IMR-90 (cell line): ENCODE measurements at regions not wholly inside any gene's neighbourhood (a gene's known extent, or its start where the extent isn't known, plus 50 kb on each side); places are given as distances from the start of the nearest gene placed in this dataset.

ENCODE experiments used
- ATAC-seq: fragments of 200-7000 bp; cut with Tn5 transposase; 2 replicates; pipeline ENCODE4 v1.9.1; 2020; ENCODE audit warnings: low read depth, mild to moderate bottlenecking, moderate library complexity
- BruUV-seq: library from RNA; stranded (reverse); fragments of 400-500 nt; replicated peaks from 2 replicates; lab custom pipeline; 2021; lab: Mats Ljungman, UMichigan
- CTCF ChIA-PET: fragments of 300-600 bp; formaldehyde crosslinking; extraction: SDS; loops from one replicate; lab custom pipeline; 2021; ENCODE audit warnings: antibody characterized with exemption; lab: Yijun Ruan, JAX
- POLR2A ChIA-PET: fragments of 300-600 bp; sonication (Branson Sonifier 250); formaldehyde crosslinking; loops from one replicate; lab custom pipeline; 2022; ENCODE audit warnings: antibody characterized with exemption; ENCODE audit not compliant: unreplicated experiment; lab: Charles Lee
- DNase-seq: peaks from one replicate; pipeline ENCODE4 v3.0.0; 2013
- H2AFZ ChIP-seq: replicated peaks from 2 replicates; pipeline ENCODE3; 2013; ENCODE audit warnings: low read length, mild to moderate bottlenecking; ENCODE audit not compliant: poor library complexity
- H2AK5ac ChIP-seq: 2 replicates; pipeline ENCODE4 v1.6.1; 2013; ENCODE audit warnings: low read depth, low read length, inconsistent platforms
- H2AK9ac ChIP-seq: replicated peaks from 2 replicates; pipeline ENCODE3; 2013; ENCODE audit warnings: mild to moderate bottlenecking, low read depth, low read length, moderate library complexity; ENCODE audit not compliant: poor library complexity
- H2BK120ac ChIP-seq: 2 replicates; pipeline ENCODE4 v1.6.1; 2013; ENCODE audit warnings: low read depth, low read length, inconsistent platforms
- H2BK15ac ChIP-seq: 3 replicates; pipeline ENCODE4 v1.6.1; 2013; ENCODE audit warnings: low read depth, low read length, inconsistent platforms
- H2BK20ac ChIP-seq: 2 replicates; pipeline ENCODE4 v1.6.1; 2013; ENCODE audit warnings: low read depth, mild to moderate bottlenecking, inconsistent platforms, low read length, moderate library complexity
- H2BK5ac ChIP-seq: 2 replicates; pipeline ENCODE4 v1.6.1; 2013; ENCODE audit warnings: mild to moderate bottlenecking, low read depth, low read length, inconsistent platforms; ENCODE audit not compliant: poor library complexity, severe bottlenecking
- H3K14ac ChIP-seq: replicated peaks from 2 replicates; pipeline ENCODE4 v1.6.1; 2013; ENCODE audit warnings: low read depth, low read length, inconsistent platforms
- H3K18ac ChIP-seq: 2 replicates; pipeline ENCODE4 v1.6.1; 2013; ENCODE audit warnings: low read depth, low read length, control low read depth
- H3K23ac ChIP-seq: 2 replicates; pipeline ENCODE4 v1.6.1; 2013; ENCODE audit warnings: low read depth, low read length, inconsistent platforms
- H3K27ac ChIP-seq: 2 replicates; pipeline ENCODE4 v1.5.1; 2013; ENCODE audit warnings: mild to moderate bottlenecking, control low read depth, low read length; ENCODE audit not compliant: insufficient read depth
- H3K27me3 ChIP-seq: 2 replicates; pipeline ENCODE4 v1.6.1; 2013; ENCODE audit warnings: low read length; ENCODE audit not compliant: control insufficient read depth, insufficient read depth
- H3K36me3 ChIP-seq: 2 replicates; pipeline ENCODE4 v1.6.1; 2013; ENCODE audit warnings: low read length, mixed read lengths; ENCODE audit not compliant: control insufficient read depth, insufficient read depth
- H3K4ac ChIP-seq: 2 replicates; pipeline ENCODE4 v1.6.1; 2013; ENCODE audit warnings: low read depth, low read length, inconsistent platforms
- H3K4me1 ChIP-seq: 2 replicates; pipeline ENCODE4 v1.6.1; 2013; ENCODE audit warnings: low read length, mixed read lengths; ENCODE audit not compliant: control insufficient read depth, insufficient read depth
- H3K4me2 ChIP-seq: 2 replicates; pipeline ENCODE4 v1.6.1; 2013; ENCODE audit warnings: low read depth, mild to moderate bottlenecking, control low read depth, low read length, moderate library complexity
- H3K4me3 ChIP-seq: 2 replicates; pipeline ENCODE4 v1.5.1; 2013; ENCODE audit warnings: low read depth, mild to moderate bottlenecking, control low read depth, low read length, moderate library complexity; ENCODE audit not compliant: insufficient read depth
- H3K56ac ChIP-seq: 2 replicates; pipeline ENCODE4 v1.6.1; 2013; ENCODE audit warnings: low read length, inconsistent platforms; ENCODE audit not compliant: insufficient read depth; ENCODE audit errors: extremely low read depth
- H3K79me1 ChIP-seq, 2 experiments: 2 replicates each; pipeline ENCODE4 v1.6.1; 2013; ENCODE audit warnings: low read length in 2 of 2, inconsistent platforms in 1 of 2, low read depth in 1 of 2
- H3K9ac ChIP-seq: 2 replicates; pipeline ENCODE4 v1.6.1; 2013; ENCODE audit warnings: low read depth, low read length, control low read depth
- H3K9me1 ChIP-seq: 2 replicates; pipeline ENCODE4 v1.6.1; 2013; ENCODE audit warnings: low read length, inconsistent platforms; ENCODE audit not compliant: insufficient read depth
- H3K9me3 ChIP-seq: 2 replicates; pipeline ENCODE4 v1.6.1; 2013; ENCODE audit warnings: low read length; ENCODE audit not compliant: control insufficient read depth, insufficient read depth
- H4K20me1 ChIP-seq: 2 replicates; pipeline ENCODE4 v1.6.1; 2013; ENCODE audit warnings: low read length, inconsistent platforms; ENCODE audit not compliant: insufficient read depth
- H4K5ac ChIP-seq: 2 replicates; pipeline ENCODE4 v1.6.1; 2013; ENCODE audit warnings: mild to moderate bottlenecking, low read depth, low read length, control low read depth
- H4K8ac ChIP-seq, 2 experiments: 2 replicates each; pipeline ENCODE4 v1.6.1; 2013; ENCODE audit warnings: low read depth in 2 of 2, low read length in 2 of 2, control low read depth in 1 of 2, inconsistent platforms in 1 of 2
- H4K91ac ChIP-seq: 2 replicates; pipeline ENCODE4 v1.6.1; 2013; ENCODE audit warnings: low read depth, low read length, inconsistent platforms; ENCODE audit not compliant: insufficient read depth
- BHLHE40 ChIP-seq: fragments of 150-350 bp; IDR thresholded peaks from 2 replicates; pipeline ENCODE4 v1.6.1; 2016; ENCODE audit warnings: mild to moderate bottlenecking, low read depth, low read length
- FOS ChIP-seq: fragments of 150-350 bp; IDR thresholded peaks from 2 replicates; pipeline ENCODE4 v1.6.1; 2016; ENCODE audit warnings: low read depth, low read length
- MAZ ChIP-seq: IDR thresholded peaks from 2 replicates; pipeline ENCODE4 v1.6.1; 2012; ENCODE audit warnings: low read depth, mild to moderate bottlenecking, low read length, improper control_type of control experiment, moderate library complexity, borderline replicate concordance
- MXI1 ChIP-seq: IDR thresholded peaks from 2 replicates; pipeline ENCODE4 v1.6.1; 2012; ENCODE audit warnings: low read depth, mild to moderate bottlenecking, low read length, moderate library complexity, borderline replicate concordance
- POLR2A ChIP-seq: IDR thresholded peaks from 2 replicates; pipeline ENCODE4 v1.6.1; 2012; ENCODE audit warnings: mild to moderate bottlenecking, low read depth, low read length
- RCOR1 ChIP-seq: IDR thresholded peaks from 2 replicates; pipeline ENCODE4 v1.6.1; 2012; ENCODE audit warnings: mild to moderate bottlenecking, low read length, improper control_type of control experiment; ENCODE audit not compliant: insufficient replicate concordance
- RFX5 ChIP-seq: IDR thresholded peaks from 2 replicates; pipeline ENCODE4 v1.8.0; 2012; ENCODE audit warnings: low read depth, mild to moderate bottlenecking, low read length, moderate library complexity
- SMC3 ChIP-seq: fragments of 150-350 bp; IDR thresholded peaks from 2 replicates; pipeline ENCODE4 v1.6.1; 2016; ENCODE audit warnings: low read depth, mild to moderate bottlenecking, antibody characterized with exemption, low read length, moderate library complexity
- dilution Hi-C: fragments of 300-500 bp; cut with HindIII; formaldehyde crosslinking; loops from one replicate; pipeline ENCODE4 v1.14.3; 2018; ENCODE audit warnings: low sequenced_read_pairs; ENCODE audit not compliant: unreplicated experiment
- in situ Hi-C: fragments of 300-500 bp; cut with MboI; formaldehyde crosslinking; loops from 3 replicates; pipeline ENCODE4 v1.14.3; 2019; ENCODE audit warnings: low sequenced_read_pairs, inconsistent platforms, mixed read lengths
- intact Hi-C: fragments of 100-400 bp; cut with micrococcal nuclease; formaldehyde crosslinking; loops from 2 replicates; pipeline ENCODE4 v1.10.0; 2022
- TF ChIP-seq, protein P1 (sequence below): conservative IDR thresholded peaks from 2 replicates; pipeline ENCODE4 v1.5.1; 2012; ENCODE audit warnings: mild to moderate bottlenecking, low read depth, low read length, improper control_type of control experiment
- TF ChIP-seq, protein P2 (sequence below): fragments of 150-350 bp; IDR thresholded peaks from 2 replicates; pipeline ENCODE4 v1.6.1; 2016; ENCODE audit warnings: low read depth, mild to moderate bottlenecking, low read length, moderate library complexity, borderline replicate concordance

DNA sequence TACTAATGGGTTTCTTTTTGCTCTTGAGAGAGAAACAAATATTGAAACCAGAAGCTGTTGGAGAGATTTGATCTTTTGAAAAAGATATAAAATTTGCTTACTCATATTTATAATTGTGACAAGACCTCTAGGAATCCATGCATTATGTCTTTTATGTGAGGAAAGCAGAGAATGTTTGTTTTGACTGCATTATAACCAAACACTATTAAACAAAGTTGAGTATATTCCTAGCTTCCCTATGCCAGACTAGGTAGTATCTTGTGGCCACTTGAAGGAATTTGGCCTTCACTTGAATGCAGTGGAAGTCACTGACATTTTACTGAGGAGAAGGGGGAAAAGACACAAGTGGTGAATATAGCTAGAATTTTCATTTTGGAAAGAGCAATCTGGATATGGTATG, 521.8 kb upstream of the ZEB2 start:
- Histone ChIP-seq H4K91ac (no peak overlapping the region), H2BK5ac (no peak overlapping the region), H3K56ac (no peak overlapping the region), H3K23ac (no peak overlapping the region), H2AK9ac (no peak overlapping the region), H3K4me3 (no peak overlapping the region), H3K4me2 (no peak overlapping the region), H4K20me1 (no peaks in the 10 kb centered on the region), H3K27me3 (no peaks in the 10 kb centered on the region), H4K8ac (no peak overlapping the region), H2BK120ac (no peak overlapping the region), H2BK15ac (no peak overlapping the region; the same call in 2 of the 3 replicates), H3K79me1 (no peaks in the 10 kb centered on the region), H2BK20ac (no peak overlapping the region), H3K18ac (no peak overlapping the region), H3K14ac (no peak overlapping the region), H4K5ac (no peak overlapping the region), H3K4me1 (peaks cover 2% of the 10 kb centered on the region; the same call in 1 of the 2 replicates), H3K4ac (no peak overlapping the region), H3K9ac (no peak overlapping the region), H2AK5ac (no peak overlapping the region), H2AFZ (no peak overlapping the region), H3K27ac (no peak overlapping the region), H3K9me1 (no peaks in the 10 kb centered on the region), H3K36me3 (no peaks in the 10 kb centered on the region), H3K9me3 (no peaks in the 10 kb centered on the region)
- no peak for DNase-seq
- intact Hi-C loops: no loop called here
- TF ChIP-seq, protein P1, sequence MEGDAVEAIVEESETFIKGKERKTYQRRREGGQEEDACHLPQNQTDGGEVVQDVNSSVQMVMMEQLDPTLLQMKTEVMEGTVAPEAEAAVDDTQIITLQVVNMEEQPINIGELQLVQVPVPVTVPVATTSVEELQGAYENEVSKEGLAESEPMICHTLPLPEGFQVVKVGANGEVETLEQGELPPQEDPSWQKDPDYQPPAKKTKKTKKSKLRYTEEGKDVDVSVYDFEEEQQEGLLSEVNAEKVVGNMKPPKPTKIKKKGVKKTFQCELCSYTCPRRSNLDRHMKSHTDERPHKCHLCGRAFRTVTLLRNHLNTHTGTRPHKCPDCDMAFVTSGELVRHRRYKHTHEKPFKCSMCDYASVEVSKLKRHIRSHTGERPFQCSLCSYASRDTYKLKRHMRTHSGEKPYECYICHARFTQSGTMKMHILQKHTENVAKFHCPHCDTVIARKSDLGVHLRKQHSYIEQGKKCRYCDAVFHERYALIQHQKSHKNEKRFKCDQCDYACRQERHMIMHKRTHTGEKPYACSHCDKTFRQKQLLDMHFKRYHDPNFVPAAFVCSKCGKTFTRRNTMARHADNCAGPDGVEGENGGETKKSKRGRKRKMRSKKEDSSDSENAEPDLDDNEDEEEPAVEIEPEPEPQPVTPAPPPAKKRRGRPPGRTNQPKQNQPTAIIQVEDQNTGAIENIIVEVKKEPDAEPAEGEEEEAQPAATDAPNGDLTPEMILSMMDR: no peak
- TF ChIP-seq MAZ (no peak), BHLHE40 (no peak), POLR2A (no peak), RFX5 (no peak), SMC3 (no peak), RCOR1 (no peak), FOS (no peak), MXI1 (no peak)
- TF ChIP-seq, protein P2, sequence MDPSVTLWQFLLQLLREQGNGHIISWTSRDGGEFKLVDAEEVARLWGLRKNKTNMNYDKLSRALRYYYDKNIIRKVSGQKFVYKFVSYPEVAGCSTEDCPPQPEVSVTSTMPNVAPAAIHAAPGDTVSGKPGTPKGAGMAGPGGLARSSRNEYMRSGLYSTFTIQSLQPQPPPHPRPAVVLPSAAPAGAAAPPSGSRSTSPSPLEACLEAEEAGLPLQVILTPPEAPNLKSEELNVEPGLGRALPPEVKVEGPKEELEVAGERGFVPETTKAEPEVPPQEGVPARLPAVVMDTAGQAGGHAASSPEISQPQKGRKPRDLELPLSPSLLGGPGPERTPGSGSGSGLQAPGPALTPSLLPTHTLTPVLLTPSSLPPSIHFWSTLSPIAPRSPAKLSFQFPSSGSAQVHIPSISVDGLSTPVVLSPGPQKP: no peak
- in situ Hi-C loops: no loop called here
- ATAC-seq: peak; percentile 14; the same call in 1 of the 2 replicates
- BruUV-seq: no TSS peak
- dilution Hi-C loops: no loop called here
- ChIA-PET CTCF (interaction anchor here (0.6 kb wide), 1 partner anchor 800 kb away, joined by 5 read pairs; no protein-coding TSS in a partner anchor), POLR2A (no interaction called here)
